HEK293T (cell line): ENCODE measurements at regions not wholly inside any gene's neighbourhood (a gene's known extent, or its start where the extent isn't known, plus 50 kb on each side); places are given as distances from the start of the nearest gene placed in this dataset.

Source experiments
- ARNT ChIP-seq: fragments of 450-650 bp; IDR thresholded peaks from 2 replicates; pipeline ENCODE4 v1.6.1; 2017; ENCODE audit warnings: mild to moderate bottlenecking
- CTBP1 ChIP-seq: fragments of 450-650 bp; IDR thresholded peaks from 2 replicates; pipeline ENCODE4 v1.6.1; 2016; ENCODE audit warnings: borderline replicate concordance
- ELF4 ChIP-seq: fragments of 450-650 bp; IDR thresholded peaks from 2 replicates; pipeline ENCODE4 v1.6.1; 2017; ENCODE audit warnings: antibody characterized with exemption
- FOXA1 ChIP-seq: fragments of 450-650 bp; IDR thresholded peaks from 2 replicates; pipeline ENCODE4 v1.6.1; 2016; ENCODE audit warnings: mild to moderate bottlenecking
- SP1 ChIP-seq: fragments of 450-650 bp; IDR thresholded peaks from 2 replicates; pipeline ENCODE4 v1.6.1; 2017
- SUZ12 ChIP-seq: fragments of 450-650 bp; IDR thresholded peaks from 2 replicates; pipeline ENCODE4 v1.6.1; 2016; ENCODE audit warnings: mild to moderate bottlenecking
- TARDBP ChIP-seq: fragments of 450-650 bp; IDR thresholded peaks from 2 replicates; pipeline ENCODE4 v1.6.1; 2016
- ZNF384 ChIP-seq: fragments of 450-650 bp; IDR thresholded peaks from 2 replicates; pipeline ENCODE4 v1.6.1; 2016
- TF ChIP-seq, protein P1 (sequence below): fragments of 450-650 bp; IDR thresholded peaks from 2 replicates; pipeline ENCODE4 v1.6.1; 2016

GRCh38 chr4:127249767-127250108 lies 383.0 kb upstream of the INTU start:
- no peak for TF ChIP-seq TARDBP
- TF ChIP-seq ELF4 = no peak
- TF ChIP-seq SUZ12 = no peak
- no peak for TF ChIP-seq ARNT
- no peak for TF ChIP-seq CTBP1
- TF ChIP-seq ZNF384 = no peak
- no peak for TF ChIP-seq SP1
- TF ChIP-seq, protein P1, sequence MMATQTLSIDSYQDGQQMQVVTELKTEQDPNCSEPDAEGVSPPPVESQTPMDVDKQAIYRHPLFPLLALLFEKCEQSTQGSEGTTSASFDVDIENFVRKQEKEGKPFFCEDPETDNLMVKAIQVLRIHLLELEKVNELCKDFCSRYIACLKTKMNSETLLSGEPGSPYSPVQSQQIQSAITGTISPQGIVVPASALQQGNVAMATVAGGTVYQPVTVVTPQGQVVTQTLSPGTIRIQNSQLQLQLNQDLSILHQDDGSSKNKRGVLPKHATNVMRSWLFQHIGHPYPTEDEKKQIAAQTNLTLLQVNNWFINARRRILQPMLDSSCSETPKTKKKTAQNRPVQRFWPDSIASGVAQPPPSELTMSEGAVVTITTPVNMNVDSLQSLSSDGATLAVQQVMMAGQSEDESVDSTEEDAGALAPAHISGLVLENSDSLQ = no peak
- TF ChIP-seq FOXA1 = no peak
